ENCODE measurements at regions not wholly inside any gene's neighbourhood (a gene's known extent, or its start where the extent isn't known, plus 50 kb on each side); places are given as distances from the start of the nearest gene placed in this dataset.

DNA sequence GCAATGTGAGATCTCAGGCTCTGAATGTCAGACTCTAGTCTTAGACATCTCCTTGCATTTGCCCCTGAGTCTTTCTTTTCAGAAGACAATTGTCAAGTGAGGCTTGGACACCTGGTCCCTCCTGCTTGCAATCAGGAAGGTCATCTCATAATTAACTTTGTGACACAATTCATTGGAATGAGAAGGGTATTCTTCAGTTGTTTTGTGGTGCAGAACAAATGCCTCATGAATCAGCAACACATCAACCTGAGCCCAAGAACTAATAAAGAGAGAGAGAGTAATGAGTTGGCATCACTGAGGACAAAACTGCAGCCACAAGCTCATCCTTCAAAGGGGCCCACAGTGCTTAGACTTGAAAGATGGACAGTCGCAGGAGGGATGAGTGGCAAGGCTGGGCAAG is 375.8 kb downstream of the INSC start (continued):
- no peak for TF ChIP-seq HOXA7 (CRISPR knock-in tag; IDR thresholded peaks at IDR 0.05)
- no peak for TF ChIP-seq PLRG1 (conservative IDR thresholded peaks at IDR 0.05)
- TF ChIP-seq, protein P1, sequence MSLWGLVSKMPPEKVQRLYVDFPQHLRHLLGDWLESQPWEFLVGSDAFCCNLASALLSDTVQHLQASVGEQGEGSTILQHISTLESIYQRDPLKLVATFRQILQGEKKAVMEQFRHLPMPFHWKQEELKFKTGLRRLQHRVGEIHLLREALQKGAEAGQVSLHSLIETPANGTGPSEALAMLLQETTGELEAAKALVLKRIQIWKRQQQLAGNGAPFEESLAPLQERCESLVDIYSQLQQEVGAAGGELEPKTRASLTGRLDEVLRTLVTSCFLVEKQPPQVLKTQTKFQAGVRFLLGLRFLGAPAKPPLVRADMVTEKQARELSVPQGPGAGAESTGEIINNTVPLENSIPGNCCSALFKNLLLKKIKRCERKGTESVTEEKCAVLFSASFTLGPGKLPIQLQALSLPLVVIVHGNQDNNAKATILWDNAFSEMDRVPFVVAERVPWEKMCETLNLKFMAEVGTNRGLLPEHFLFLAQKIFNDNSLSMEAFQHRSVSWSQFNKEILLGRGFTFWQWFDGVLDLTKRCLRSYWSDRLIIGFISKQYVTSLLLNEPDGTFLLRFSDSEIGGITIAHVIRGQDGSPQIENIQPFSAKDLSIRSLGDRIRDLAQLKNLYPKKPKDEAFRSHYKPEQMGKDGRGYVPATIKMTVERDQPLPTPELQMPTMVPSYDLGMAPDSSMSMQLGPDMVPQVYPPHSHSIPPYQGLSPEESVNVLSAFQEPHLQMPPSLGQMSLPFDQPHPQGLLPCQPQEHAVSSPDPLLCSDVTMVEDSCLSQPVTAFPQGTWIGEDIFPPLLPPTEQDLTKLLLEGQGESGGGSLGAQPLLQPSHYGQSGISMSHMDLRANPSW (CRISPR knock-in tag; IDR thresholded peaks at IDR 0.05; ENCODE audit: borderline replicate concordance), result no peak
- TF ChIP-seq ZNF121 (CRISPR knock-in tag; IDR thresholded peaks at IDR 0.05), result no peak
- TF ChIP-seq, protein P2, sequence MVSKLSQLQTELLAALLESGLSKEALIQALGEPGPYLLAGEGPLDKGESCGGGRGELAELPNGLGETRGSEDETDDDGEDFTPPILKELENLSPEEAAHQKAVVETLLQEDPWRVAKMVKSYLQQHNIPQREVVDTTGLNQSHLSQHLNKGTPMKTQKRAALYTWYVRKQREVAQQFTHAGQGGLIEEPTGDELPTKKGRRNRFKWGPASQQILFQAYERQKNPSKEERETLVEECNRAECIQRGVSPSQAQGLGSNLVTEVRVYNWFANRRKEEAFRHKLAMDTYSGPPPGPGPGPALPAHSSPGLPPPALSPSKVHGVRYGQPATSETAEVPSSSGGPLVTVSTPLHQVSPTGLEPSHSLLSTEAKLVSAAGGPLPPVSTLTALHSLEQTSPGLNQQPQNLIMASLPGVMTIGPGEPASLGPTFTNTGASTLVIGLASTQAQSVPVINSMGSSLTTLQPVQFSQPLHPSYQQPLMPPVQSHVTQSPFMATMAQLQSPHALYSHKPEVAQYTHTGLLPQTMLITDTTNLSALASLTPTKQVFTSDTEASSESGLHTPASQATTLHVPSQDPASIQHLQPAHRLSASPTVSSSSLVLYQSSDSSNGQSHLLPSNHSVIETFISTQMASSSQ (IDR thresholded peaks at IDR 0.05; ENCODE audit: low read depth), result no peak
- TF ChIP-seq, protein P2 (CRISPR knock-in tag; IDR thresholded peaks at IDR 0.05; ENCODE audit: borderline replicate concordance), result no peak
- TF ChIP-seq ELF3 (CRISPR knock-in tag; IDR thresholded peaks at IDR 0.05), result no peak
- TF ChIP-seq ZNF230 (CRISPR knock-in tag; IDR thresholded peaks at IDR 0.05), result no peak
- TF ChIP-seq, protein P3, sequence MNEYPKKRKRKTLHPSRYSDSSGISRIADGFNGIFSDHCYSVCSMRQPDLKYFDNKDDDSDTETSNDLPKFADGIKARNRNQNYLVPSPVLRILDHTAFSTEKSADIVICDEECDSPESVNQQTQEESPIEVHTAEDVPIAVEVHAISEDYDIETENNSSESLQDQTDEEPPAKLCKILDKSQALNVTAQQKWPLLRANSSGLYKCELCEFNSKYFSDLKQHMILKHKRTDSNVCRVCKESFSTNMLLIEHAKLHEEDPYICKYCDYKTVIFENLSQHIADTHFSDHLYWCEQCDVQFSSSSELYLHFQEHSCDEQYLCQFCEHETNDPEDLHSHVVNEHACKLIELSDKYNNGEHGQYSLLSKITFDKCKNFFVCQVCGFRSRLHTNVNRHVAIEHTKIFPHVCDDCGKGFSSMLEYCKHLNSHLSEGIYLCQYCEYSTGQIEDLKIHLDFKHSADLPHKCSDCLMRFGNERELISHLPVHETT (CRISPR knock-in tag; conservative IDR thresholded peaks at IDR 0.05), result no peak
- TF ChIP-seq ZNF605 (CRISPR knock-in tag; IDR thresholded peaks at IDR 0.05), result no peak
- no peak for TF ChIP-seq FLYWCH1 (CRISPR knock-in tag; IDR thresholded peaks at IDR 0.05)
